ENCODE measurements at regions not wholly inside any gene's neighbourhood (a gene's known extent, or its start where the extent isn't known, plus 50 kb on each side); places are given as distances from the start of the nearest gene placed in this dataset.

DNA sequence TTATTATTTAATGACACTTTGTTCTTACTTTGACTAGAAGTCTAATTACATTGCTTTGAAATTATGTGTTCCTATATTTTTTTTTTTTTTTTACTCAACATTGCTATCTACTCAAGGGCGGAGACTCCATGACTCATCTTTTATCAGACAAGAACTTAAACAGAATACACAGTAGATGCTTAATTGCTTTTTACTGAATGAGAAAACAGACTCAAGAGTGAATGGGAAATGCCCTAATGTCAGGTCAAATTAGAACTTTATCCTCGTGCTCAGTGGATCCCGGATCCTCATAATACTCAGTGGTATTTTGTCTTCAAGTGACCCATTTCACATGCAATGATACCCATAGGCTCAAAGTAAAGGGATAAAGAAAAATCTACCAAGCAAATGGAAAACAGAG lies 954.5 kb upstream of the IGFBP7 start:
- H3K4me1 ChIP-seq (ENCODE audit: insufficient read depth, low read length): no peaks in the 10 kb centered on the region
- TF ChIP-seq CTCF (conservative IDR thresholded peaks at IDR 0.05): no peak
- H4K20me1 ChIP-seq (ENCODE audit: control insufficient read depth, insufficient read depth, insufficient read length): no peaks in the 10 kb centered on the region
- H3K79me2 ChIP-seq (ENCODE audit: insufficient read depth, low read length): no peaks in the 10 kb centered on the region
- no peak overlapping the region for H3K18ac ChIP-seq (ENCODE audit: insufficient read length, low read depth, low read length)
- no peak overlapping the region for H2BK120ac ChIP-seq (ENCODE audit: low read depth, low read length, poor library complexity, severe bottlenecking)
- no peak overlapping the region for H3K4ac ChIP-seq (ENCODE audit: low read depth, low read length)
- H3K4me3 Mint-ChIP-seq: no peak overlapping the region
- no peak overlapping the region for H2BK12ac ChIP-seq (ENCODE audit: insufficient read length, low read depth, low read length)
- no peaks in the 10 kb centered on the region for H3K79me1 ChIP-seq (ENCODE audit: insufficient read depth, low read depth, low read length, poor library complexity, severe bottlenecking)
- H2AFZ ChIP-seq (ENCODE audit: low read length): no peak overlapping the region
- no peak overlapping the region for H2BK15ac ChIP-seq (ENCODE audit: low read depth, low read length)
- no peaks in the 10 kb centered on the region for H3K23me2 ChIP-seq (ENCODE audit: insufficient read length, low read depth, low read length, poor library complexity, severe bottlenecking)
- no CpG with 5 or more reads among the region's 3 CpGs for WGBS (ENCODE audit: extremely low coverage, insufficient read length, low lambda C conversion rate)
- no peaks in the 10 kb centered on the region for H3K9me3 ChIP-seq (ENCODE audit: control insufficient read depth, low read depth, low read length)
- H3K4me1 Mint-ChIP-seq: no peaks in the 10 kb centered on the region
- no peak overlapping the region for H3K56ac ChIP-seq (ENCODE audit: insufficient read length, low read depth, low read length)
- no peaks in the 10 kb centered on the region for H3K27me3 ChIP-seq (ENCODE audit: insufficient read depth, low read length)
- no peak overlapping the region for H3K9ac ChIP-seq (ENCODE audit: extremely low read depth, insufficient read length, low read length)
- H3K27ac ChIP-seq (ENCODE audit: insufficient read length, low read depth, low read length): no peak overlapping the region
- H3K4me2 ChIP-seq (ENCODE audit: insufficient read depth, insufficient read length, low read length): no peak overlapping the region
- H3K27me3 Mint-ChIP-seq (ENCODE audit: low read depth): no peaks in the 10 kb centered on the region
- H2BK5ac ChIP-seq (ENCODE audit: insufficient read length, low read length): no peak overlapping the region
- no peaks in the 10 kb centered on the region; a peak in 2 of 5 replicates for H3K9me3 Mint-ChIP-seq
- H3T11ph ChIP-seq (ENCODE audit: low read length): no peak overlapping the region
- 0 out of 7 replicates have a peak, but pooled peaks cover 0 to 3% (median 0%) of the 10 kb centered on the region in 3 experiments for H3K36me3 Mint-ChIP-seq (ENCODE audit: insufficient read depth in 1 of 3, low read depth in 3 of 3)
- H4K8ac ChIP-seq (replicated peaks; ENCODE audit: insufficient read length, low read depth, low read length): no peak overlapping the region
- no peak overlapping the region for H2BK20ac ChIP-seq (ENCODE audit: low read depth, low read length, poor library complexity, severe bottlenecking)
- no peak for DNase-seq
- H3K23ac ChIP-seq (ENCODE audit: insufficient read length, low read depth, low read length): no peak overlapping the region
- H4K91ac ChIP-seq (ENCODE audit: insufficient read length, low read depth, low read length): no peak overlapping the region
- no peak overlapping the region for H4K5ac ChIP-seq (ENCODE audit: insufficient read length, low read depth, low read length)
- H3K14ac ChIP-seq (ENCODE audit: insufficient read depth, low read length): no peak overlapping the region
- no peak overlapping the region for H3K27ac Mint-ChIP-seq
- no peak overlapping the region for H2AK5ac ChIP-seq (ENCODE audit: insufficient read length, low read length)
